ENCODE measurements at regions not wholly inside any gene's neighbourhood (a gene's known extent, or its start where the extent isn't known, plus 50 kb on each side); places are given as distances from the start of the nearest gene placed in this dataset.

DNA sequence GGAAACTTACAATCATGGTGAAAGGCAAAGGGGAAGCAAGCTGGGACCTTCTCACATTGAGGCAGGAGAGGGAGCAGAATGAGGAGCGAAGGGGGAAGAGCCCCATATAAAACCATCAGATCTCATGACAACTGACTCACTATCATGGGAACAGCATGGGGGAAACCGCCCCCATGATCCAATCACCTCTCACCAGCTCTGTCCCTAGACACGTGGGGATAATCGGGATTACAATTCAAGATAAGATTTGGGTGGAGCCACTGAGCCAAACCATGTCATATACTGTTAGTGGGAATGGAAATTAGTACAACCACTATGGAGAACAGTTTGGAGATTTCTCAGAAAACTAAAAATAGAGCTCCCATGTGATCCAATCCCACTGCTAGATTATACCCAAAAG lies 163.7 kb downstream of the MANEA start:
- H3K4me2 ChIP-seq (ENCODE audit: low read depth, low read length), result no peak overlapping the region
- no peak overlapping the region for H3K4me3 ChIP-seq (replicated peaks in 1 of 3; ENCODE audit: insufficient read depth in 1 of 3, low read depth in 2 of 3, low read length in 3 of 3)
- BruUV-seq (replicated peaks), result no TSS peak
- no peak overlapping the region for H2AFZ ChIP-seq (ENCODE audit: low read length)
- TF ChIP-seq ZNF570 (CRISPR knock-in tag; IDR thresholded peaks at IDR 0.05; ENCODE audit: borderline replicate concordance), result no peak
- TF ChIP-seq ZFP1 (CRISPR knock-in tag; IDR thresholded peaks at IDR 0.05), result no peak
- no peak for TF ChIP-seq TCF7 (IDR thresholded peaks at IDR 0.05; ENCODE audit: low read depth)
- no peak for TF ChIP-seq ZNF556 (CRISPR knock-in tag; IDR thresholded peaks at IDR 0.05; ENCODE audit: borderline replicate concordance)
- no peak for TF ChIP-seq ZNF777 (CRISPR knock-in tag; IDR thresholded peaks at IDR 0.05)
- no peak for TF ChIP-seq FOSL2 (CRISPR knock-in tag; IDR thresholded peaks at IDR 0.05)
- TF ChIP-seq SMYD3 (CRISPR knock-in tag; IDR thresholded peaks at IDR 0.05), result no peak
- TF ChIP-seq ZNF841 (CRISPR knock-in tag; IDR thresholded peaks at IDR 0.05; ENCODE audit: borderline replicate concordance), result no peak
- no peaks in the 10 kb centered on the region for H3K79me2 ChIP-seq (ENCODE audit: insufficient read depth, low read length)
- no peaks in the 10 kb centered on the region for H3K9me3 ChIP-seq (ENCODE audit: low read length)
- ATAC-seq, result no peak
- no peak for DNase-seq (ENCODE audit: low spot score)
- in situ Hi-C loops (cut with HindIII; ENCODE audit: extremely low pct_ligation_motif_present, low pct_unique_long_range_greater_than_20kb) (no loop called here), intact Hi-C loops (cut with micrococcal nuclease; ENCODE audit: unreplicated experiment) (loop anchor here (2.0 kb wide), 1 partner anchor 24 kb away; no protein-coding TSS in a partner anchor)
- H4K20me1 ChIP-seq (ENCODE audit: insufficient read depth, low read length), result no peaks in the 10 kb centered on the region
- ChIA-PET CTCF (ENCODE audit: low intra/inter-chr PET ratio, low total read pairs) (no interaction called here), POLR2A (no interaction called here)
- H3K27ac ChIP-seq (ENCODE audit: extremely low read length, insufficient read depth, low read length), result no peak overlapping the region
- H3K9ac ChIP-seq (ENCODE audit: insufficient read depth, low read depth, low read length), result no peak overlapping the region
- H3K36me3 ChIP-seq (replicated peaks in 1 of 2; ENCODE audit: control insufficient read depth in 1 of 2, insufficient read depth in 2 of 2, low read length in 2 of 2), result no peaks in the 10 kb centered on the region
- no peaks in the 10 kb centered on the region for H3K4me1 ChIP-seq (ENCODE audit: insufficient read depth, low read length)
- 13% methylated on average over 4 of the region's 4 CpGs for WGBS (ENCODE audit: low lambda C conversion rate)
- H3K27me3 ChIP-seq (ENCODE audit: control insufficient read depth in 1 of 2, insufficient read depth in 2 of 2, low read length in 2 of 2), result no peaks in the 10 kb centered on the region
- no peak for FAIRE-seq

DNA sequence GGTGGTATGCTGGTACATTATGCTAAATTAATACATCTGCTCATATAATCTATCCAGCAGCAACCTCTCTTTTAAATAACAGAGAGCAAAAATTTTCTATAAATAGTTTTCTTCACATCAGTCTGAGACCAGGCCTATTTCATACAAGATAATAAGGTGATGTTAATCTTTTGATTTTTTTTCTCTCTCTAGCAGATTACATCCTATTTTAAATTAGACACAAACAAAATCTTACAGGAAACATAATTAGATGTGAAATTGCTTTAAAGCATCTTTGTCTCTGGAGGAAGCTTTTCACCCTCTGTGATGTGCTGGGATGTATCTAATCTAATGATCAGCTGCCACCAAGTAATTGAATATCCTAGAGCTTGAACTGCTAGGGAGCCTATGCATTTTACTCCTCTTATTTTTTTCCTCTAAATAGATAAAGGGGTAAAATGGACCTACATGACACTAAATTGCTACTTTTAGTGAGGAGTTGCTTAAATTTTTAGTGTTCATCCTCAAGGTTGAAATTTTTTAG lies 165.5 kb downstream of the MANEA start:
- intact Hi-C loops (cut with micrococcal nuclease; ENCODE audit: unreplicated experiment), result no loop called here
- ChIA-PET CTCF (ENCODE audit: low intra/inter-chr PET ratio, low total read pairs) (no interaction called here), POLR2A (no interaction called here)
- Histone ChIP-seq H3K4me3 (replicated peaks in 1 of 3; ENCODE audit: insufficient read depth in 1 of 3, low read depth in 2 of 3, low read length in 3 of 3) (no peak overlapping the region), H3K4me2 (ENCODE audit: low read depth, low read length) (no peak overlapping the region), H3K9me3 (ENCODE audit: low read length) (no peaks in the 10 kb centered on the region), H3K27ac (ENCODE audit: extremely low read length, insufficient read depth, low read length) (no peak overlapping the region), H3K36me3 (replicated peaks in 1 of 2; ENCODE audit: control insufficient read depth in 1 of 2, insufficient read depth in 2 of 2, low read length in 2 of 2) (no peaks in the 10 kb centered on the region), H3K79me2 (ENCODE audit: insufficient read depth, low read length) (no peaks in the 10 kb centered on the region), H2AFZ (ENCODE audit: low read length) (no peak overlapping the region), H3K27me3 (ENCODE audit: control insufficient read depth in 1 of 2, insufficient read depth in 2 of 2, low read length in 2 of 2) (no peaks in the 10 kb centered on the region), H3K4me1 (ENCODE audit: insufficient read depth, low read length) (no peaks in the 10 kb centered on the region), H3K9ac (ENCODE audit: insufficient read depth, low read depth, low read length) (no peak overlapping the region), H4K20me1 (ENCODE audit: insufficient read depth, low read length) (no peaks in the 10 kb centered on the region)
- DNase-seq (ENCODE audit: low spot score) (no peak), FAIRE-seq (no peak), ATAC-seq (no peak)
- BruUV-seq (replicated peaks), result no TSS peak
- in situ Hi-C loops (cut with HindIII; ENCODE audit: extremely low pct_ligation_motif_present, low pct_unique_long_range_greater_than_20kb), result no loop called here
- TF ChIP-seq GZF1 (CRISPR knock-in tag; IDR thresholded peaks at IDR 0.05), result no peak
- TF ChIP-seq ZFP82 (CRISPR knock-in tag; IDR thresholded peaks at IDR 0.05; ENCODE audit: borderline replicate concordance), result no peak
- no peak for TF ChIP-seq RARG (CRISPR knock-in tag; IDR thresholded peaks at IDR 0.05; ENCODE audit: low read depth)
- TF ChIP-seq HNRNPLL (IDR thresholded peaks at IDR 0.05; ENCODE audit: low read depth, low read length, poor library complexity, severe bottlenecking), result no peak
- no peak for TF ChIP-seq RCOR2 (CRISPR knock-in tag; IDR thresholded peaks at IDR 0.05)
- no peak for TF ChIP-seq SP4 (CRISPR knock-in tag; IDR thresholded peaks at IDR 0.05)
- no peak for TF ChIP-seq ADNP (CRISPR knock-in tag; IDR thresholded peaks at IDR 0.05)
- no peak for TF ChIP-seq ZBTB21 (CRISPR knock-in tag; IDR thresholded peaks at IDR 0.05)
- TF ChIP-seq ZNF232 (CRISPR knock-in tag; IDR thresholded peaks at IDR 0.05; ENCODE audit: borderline replicate concordance), result no peak
- TF ChIP-seq ZNF33A (CRISPR knock-in tag; IDR thresholded peaks at IDR 0.05; ENCODE audit: borderline replicate concordance), result no peak
- TF ChIP-seq ZBTB8A (CRISPR knock-in tag; IDR thresholded peaks at IDR 0.05; ENCODE audit: borderline replicate concordance, low read depth), result no peak
- TF ChIP-seq, protein P1, sequence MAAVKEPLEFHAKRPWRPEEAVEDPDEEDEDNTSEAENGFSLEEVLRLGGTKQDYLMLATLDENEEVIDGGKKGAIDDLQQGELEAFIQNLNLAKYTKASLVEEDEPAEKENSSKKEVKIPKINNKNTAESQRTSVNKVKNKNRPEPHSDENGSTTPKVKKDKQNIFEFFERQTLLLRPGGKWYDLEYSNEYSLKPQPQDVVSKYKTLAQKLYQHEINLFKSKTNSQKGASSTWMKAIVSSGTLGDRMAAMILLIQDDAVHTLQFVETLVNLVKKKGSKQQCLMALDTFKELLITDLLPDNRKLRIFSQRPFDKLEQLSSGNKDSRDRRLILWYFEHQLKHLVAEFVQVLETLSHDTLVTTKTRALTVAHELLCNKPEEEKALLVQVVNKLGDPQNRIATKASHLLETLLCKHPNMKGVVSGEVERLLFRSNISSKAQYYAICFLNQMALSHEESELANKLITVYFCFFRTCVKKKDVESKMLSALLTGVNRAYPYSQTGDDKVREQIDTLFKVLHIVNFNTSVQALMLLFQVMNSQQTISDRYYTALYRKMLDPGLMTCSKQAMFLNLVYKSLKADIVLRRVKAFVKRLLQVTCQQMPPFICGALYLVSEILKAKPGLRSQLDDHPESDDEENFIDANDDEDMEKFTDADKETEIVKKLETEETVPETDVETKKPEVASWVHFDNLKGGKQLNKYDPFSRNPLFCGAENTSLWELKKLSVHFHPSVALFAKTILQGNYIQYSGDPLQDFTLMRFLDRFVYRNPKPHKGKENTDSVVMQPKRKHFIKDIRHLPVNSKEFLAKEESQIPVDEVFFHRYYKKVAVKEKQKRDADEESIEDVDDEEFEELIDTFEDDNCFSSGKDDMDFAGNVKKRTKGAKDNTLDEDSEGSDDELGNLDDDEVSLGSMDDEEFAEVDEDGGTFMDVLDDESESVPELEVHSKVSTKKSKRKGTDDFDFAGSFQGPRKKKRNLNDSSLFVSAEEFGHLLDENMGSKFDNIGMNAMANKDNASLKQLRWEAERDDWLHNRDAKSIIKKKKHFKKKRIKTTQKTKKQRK (IDR thresholded peaks at IDR 0.05; ENCODE audit: low read length), result no peak

Data from HepG2 (cell line).